HPDE6-E6E7 (cell line): ENCODE measurements at regions not wholly inside any gene's neighbourhood (a gene's known extent, or its start where the extent isn't known, plus 50 kb on each side); places are given as distances from the start of the nearest gene placed in this dataset.
"Not testable (repeated sequence)": the region's sequence is repeated elsewhere in the genome, so short reads cannot be mapped to it uniquely, and the experiment has no call there.

ENCODE experiments used
- DNase-seq: peaks from one replicate; pipeline ENCODE4 v3.0.0; 2011; ENCODE audit warnings: missing footprints; ENCODE audit errors: extremely low spot score

GRCh38 chr2:111316881-111317549 is 196.3 kb downstream of the BCL2L11 start:
- DNase-seq, result not testable (repeated sequence)

- not testable (repeated sequence) for DNase-seq
These were observed 198.8 kb downstream of the BCL2L11 start for GRCh38 chr2:111319552-111319951.

DNA sequence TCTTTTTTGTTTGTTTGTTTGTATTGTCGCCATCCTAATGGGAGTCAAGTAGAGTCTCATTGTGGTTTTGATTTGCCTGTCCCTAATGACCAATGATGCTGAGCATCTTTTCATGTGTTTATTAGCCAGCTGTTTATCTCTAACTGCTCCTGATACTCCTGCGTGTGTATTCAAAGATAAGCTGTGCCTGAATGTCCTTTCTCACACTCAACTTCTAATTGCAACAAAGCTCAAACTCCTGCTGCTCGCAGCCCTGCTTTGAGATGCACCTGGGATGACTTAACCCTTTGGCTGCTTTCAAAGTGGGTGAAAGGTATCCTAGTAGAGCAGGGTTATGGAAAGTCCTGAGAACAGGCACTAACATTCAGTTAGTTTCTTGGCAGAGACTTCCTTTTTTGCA is 199.6 kb downstream of the BCL2L11 start:
- not testable (repeated sequence) for DNase-seq

DNA sequence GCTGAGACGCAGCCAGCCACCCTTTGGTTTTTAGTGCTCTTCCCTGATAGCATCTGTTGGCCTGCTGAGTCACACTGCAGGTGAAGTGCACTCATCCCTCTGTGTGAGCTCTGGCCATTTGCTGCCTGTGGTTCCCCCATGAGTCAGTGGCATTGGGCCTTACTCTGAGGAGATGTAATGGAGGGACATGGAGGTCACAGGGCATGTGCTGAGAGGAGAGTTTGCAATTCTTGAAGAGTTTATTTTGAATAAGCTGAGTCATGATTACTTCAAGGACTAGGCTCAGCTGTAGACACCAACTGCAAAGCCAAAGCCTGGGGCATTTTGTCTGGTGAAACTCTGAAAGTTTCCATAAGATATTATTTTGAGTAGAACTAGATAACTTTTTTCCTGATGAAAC is 200.3 kb downstream of the BCL2L11 start:
- not testable (repeated sequence) for DNase-seq

DNA sequence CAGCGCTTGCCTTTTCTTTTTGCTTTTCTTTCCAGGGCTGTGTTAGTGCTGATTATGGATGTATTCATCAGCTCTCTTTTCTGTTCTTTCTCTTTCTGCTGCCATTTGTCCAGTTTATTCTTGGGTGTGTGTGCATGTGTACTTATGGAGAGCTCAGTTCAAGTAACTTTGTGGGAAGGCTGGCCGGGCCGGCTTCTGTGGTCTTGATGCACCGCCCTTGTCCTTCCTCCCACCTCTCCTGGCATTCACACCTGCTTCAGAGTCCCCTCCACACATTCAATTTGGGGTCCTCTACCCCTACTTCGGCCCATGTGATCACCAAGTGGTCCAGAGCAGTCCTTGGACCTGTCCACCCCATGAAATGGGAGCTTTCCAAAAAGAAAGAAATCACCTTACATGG is 202.7 kb downstream of the BCL2L11 start:
- DNase-seq, result not testable (repeated sequence)

DNA sequence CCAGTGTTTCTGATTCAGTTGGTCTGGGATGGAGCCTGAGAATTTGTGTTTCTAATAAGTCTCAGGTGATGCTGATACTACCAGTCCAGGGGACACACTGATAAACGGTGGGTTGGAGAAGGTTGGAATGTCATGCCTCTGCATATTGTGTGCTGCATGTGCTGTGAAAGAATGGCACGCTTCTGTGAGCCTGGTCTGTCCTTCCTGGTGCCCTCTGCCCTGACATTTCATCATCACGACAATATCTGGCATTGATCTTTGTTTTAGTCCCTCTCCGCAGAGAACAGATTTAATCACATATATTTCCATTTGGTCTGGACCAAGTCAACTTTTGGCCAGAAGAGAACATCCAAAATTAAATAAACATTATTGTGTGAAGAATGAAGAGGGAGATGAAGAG is 207.0 kb downstream of the BCL2L11 start:
- DNase-seq, result not testable (repeated sequence)

GRCh38 chr2:111329309-111329708 is 208.6 kb downstream of the BCL2L11 start:
- DNase-seq, result not testable (repeated sequence)

DNA sequence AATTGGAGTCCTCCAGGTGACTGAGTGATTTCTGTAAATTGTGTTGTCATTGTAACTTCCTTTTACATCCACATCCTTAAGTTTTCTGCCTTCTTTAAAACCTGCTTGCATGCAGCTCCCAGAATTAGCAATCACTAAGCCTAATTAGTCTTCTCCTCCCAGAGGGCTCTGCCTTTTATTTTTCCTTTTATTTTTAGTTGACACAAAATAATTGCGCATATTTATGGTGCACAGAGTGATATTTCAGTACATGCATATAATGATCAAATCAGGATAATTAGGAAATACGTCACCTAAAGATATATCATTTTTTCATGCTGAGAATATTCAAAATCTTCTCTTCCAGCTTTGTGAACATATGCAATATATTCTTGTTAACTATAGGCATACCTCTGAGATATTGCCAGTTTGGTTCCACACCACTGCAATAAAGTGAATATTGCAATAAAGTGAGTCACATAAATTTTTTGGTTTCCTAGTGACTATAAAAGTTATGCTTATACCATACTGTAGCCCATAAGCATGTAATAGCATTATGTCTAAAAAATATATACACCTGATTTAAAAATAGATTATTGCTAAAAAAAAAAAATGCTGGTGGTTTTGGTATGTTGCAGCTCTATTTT is 210.5 kb downstream of the BCL2L11 start:
- not testable (repeated sequence) for DNase-seq

DNA sequence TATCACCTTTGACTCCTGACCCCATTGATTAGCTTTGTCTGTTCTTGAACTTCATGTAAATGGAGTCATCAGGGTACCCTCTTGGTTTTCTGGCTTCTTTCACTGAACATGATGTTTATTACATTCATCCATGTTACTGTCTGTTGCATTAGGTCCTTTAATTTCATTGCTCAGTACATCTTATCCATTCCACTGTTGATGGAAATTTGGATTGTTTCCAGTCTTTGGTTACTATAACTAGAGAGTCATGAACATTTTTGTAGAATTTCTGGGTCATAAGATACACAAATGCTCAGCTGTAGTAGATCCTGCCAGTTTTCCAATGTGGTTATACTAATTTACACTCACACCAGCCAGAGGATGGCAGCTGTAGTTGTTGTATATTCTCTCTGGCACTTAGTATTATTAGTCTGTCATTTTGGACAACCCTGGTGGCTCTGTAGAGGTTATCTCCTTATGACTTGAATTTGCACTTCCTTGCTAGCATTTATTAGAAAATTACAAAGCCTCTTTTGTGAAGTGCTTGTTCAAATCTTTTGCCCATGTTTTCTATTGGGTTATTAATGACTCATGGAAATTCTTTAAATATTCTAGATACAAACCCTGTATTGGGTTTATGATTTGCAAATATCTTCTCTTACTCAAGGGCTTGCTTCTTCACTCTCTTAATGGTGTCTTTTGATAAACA is 214.7 kb downstream of the BCL2L11 start:
- DNase-seq, result not testable (repeated sequence)

DNA sequence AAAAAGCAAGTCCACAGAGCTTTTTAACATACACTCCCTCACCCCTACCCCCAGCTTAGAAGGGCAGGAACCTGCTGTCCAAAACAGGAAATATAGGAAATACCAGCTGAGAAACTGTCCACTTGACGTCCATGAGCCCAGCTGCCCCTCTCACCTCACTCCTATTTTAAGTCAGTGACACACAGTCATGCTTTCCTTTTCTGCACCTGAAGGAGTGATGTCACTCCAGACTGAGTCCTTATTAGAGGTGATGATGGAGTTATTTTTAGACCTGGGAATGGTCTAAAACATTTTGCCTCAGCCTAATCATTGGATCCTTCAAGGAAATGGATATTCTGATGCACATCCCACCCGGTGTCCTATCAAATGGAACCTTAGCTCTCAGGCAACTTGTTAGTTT is 217.8 kb downstream of the BCL2L11 start:
- DNase-seq, result not testable (repeated sequence)

GRCh38 chr2:111339476-111339875 is 218.8 kb downstream of the BCL2L11 start:
- not testable (repeated sequence) for DNase-seq

DNA sequence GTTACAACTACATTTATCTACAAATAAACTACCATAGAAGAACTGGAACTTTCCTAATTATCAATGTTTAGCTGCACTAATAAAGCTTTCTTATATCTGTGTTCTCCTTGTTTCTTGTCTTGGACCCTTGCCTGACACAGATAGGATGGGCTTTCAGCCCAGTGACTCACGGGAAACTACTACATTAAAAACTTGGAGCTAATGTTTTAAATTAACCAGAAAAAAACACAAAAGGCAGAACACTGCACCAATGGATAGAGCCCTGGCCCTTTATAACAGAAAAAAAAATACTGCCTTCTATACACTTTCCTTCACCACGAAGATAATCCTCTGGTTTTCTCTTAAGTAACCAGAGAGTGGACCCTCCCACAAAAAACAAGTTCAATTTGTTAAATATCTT is 223.9 kb downstream of the BCL2L11 start:
- not testable (repeated sequence) for DNase-seq

DNA sequence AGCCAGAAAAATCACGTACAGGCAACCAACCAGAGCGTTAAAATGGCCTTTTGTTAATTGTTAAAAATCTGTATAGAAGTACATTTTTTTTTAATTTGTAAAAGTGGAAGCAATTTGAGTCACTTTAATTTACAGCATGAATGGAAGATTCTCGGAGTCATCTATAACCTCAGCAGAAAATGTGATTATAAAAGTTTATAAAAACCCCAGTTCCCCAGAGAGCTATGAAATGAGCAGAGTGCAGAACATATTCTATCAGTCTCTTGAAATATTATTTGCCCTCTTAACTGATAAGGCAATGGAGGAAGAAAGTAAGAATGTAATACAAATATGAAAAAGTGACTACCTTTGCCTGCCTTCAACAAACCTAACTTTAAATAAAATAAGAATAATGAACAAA is 224.7 kb downstream of the BCL2L11 start:
- DNase-seq, result not testable (repeated sequence)

DNA sequence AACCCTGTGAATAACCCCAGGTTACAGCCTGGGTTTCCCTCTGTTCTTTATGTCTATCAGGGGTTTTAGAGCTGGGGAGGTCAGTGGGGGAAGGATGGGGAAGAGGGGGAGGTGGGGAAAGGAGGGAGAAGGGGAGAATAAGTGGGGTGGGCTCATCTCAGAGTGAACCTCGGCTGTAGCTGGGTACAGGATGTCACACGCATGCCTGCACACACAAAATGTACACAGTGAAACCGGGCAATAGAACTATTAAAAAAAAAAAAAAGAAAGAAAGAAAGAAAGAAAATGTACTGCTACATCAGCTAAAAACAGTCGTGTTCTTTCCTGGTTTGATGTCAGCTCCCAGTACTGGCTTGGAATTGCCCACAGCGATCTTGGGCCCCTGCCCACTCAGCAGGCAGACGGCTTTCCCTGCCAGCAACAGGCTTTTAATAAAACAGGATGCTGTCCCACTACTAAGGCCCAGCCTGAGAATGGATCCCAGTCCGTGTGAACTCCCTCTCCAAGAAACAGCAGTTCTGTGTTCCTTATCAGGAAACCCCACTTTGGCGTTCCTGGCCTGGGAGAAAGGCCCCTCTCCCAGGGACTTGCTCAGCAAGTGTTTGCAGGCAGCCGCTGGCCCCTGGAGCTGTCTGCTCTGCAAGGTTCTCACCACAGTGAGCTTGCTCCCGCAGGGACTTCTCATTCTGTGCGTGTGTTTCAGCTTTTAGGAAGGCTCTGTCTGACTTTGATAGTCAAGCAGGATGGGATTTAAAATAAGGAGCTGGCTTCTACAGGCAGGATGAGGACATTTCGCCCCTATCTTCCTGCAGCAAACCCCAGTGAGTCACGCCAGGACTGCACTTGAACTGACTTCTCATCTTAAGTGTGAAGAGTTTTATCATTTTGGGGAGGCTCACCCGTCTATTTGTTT is 225.6 kb downstream of the BCL2L11 start:
- not testable (repeated sequence) for DNase-seq

- DNase-seq, result not testable (repeated sequence)
These were observed 227.0 kb downstream of the BCL2L11 start for GRCh38 chr2:111347695-111348094.

GRCh38 chr2:111348316-111348715 is 227.6 kb downstream of the BCL2L11 start:
- not testable (repeated sequence) for DNase-seq

DNA sequence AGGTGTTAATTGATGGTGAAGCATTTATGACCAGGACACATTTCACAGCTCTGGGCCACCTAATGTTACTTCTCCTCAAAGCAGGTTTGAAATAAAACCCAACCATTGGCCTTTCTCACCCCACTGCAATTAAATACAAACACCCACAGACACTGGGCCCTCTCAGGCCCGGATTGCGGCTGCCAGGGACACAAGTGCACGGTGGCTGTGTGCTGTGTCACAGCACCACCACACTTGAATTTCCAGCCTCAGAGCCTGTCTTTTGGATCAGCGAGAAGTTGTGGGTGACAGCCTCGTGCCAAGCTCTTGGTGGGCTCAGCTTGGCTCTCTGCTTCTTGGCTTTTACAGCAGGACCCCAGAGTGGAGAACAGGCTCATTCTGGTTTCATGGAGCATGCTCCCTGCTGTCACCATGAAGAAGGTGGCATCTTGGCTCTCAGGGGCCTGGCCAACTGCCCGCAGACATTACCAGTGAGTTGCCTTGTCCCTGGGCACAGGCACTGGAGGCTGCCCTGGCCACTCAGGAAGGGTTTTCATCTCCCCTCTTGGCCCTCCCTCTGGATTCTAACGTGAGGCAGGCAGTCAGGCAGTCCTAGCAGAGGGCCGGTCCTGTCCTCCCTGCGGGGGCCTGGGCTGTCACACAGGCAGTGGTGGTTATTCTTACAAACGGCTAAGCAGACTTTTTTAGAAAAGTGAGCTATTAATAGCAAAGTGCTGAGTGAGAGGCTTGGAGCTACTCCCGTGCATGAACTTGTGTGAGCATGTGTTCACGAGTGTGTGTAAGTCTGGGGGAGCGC is 234.5 kb downstream of the BCL2L11 start:
- not testable (repeated sequence) for DNase-seq

DNA sequence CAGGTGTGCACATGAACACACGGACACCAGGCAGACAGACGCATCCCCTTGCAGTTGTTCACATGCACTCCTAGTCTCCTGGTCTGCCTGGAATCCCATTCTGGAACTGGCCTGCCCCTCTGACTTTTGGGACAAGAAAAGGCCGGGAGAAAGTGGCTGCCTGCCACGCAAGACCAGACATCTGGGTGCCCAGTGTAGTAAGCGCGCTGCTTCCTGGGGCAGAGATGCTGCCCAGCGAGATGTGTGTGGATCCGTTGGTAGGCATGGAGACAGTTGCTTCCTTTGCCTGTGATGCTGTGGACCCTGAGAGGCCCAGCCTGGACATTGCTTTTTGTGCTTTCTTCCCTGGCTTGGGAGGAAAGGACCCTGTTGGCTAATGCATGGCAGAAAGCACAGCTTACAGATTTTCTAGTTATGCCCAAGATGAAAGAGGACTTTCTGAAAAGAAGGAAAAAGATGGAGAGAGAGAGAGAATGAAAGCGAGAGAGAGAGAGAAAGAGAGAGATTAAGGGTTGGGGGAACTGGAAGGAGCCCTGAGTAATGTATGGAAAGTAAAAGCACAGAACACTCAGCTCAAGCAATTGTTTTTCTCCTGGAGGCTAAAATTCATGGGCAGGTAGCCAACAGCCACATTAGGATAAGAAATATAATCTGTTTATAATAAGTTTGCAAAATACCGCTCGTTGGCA is 235.3 kb downstream of the BCL2L11 start:
- DNase-seq, result not testable (repeated sequence)

DNA sequence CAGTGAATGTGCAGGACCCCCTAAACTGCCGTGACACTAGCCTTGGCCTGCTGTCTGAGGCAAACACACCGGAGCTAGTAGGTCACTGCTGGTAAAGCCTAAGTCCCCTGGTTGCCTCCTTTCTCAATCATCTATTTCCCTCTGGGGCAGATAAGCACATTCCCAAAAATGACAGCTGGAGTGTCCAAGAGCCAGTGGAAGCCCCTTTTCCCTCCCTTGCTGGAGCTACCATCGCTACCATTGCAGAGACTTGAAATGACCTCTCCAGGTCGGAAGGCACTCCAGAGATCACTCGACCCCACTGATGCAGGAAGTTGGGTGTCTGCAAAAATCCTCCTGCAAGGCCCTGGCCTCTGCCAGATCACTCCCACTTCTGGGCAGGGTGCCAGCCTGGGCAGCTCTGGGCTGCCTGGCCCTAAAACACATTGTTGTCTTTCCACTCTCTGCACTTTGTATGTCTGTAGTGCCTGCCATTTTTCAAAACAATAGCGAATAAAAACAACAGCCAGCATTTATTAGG is 235.9 kb downstream of the BCL2L11 start:
- not testable (repeated sequence) for DNase-seq
